Chondrocyte (in vitro differentiated cells): ENCODE measurements at regions not wholly inside any gene's neighbourhood (a gene's known extent, or its start where the extent isn't known, plus 50 kb on each side); places are given as distances from the start of the nearest gene placed in this dataset.
A peak's percentile ranks its signal among the peaks of the same experiment; 100 is the strongest.

Source experiments
- DNase-seq: peaks from one replicate; pipeline ENCODE4 v3.0.0; 2021; ENCODE audit warnings: mixed read lengths, low spot score
- H3K27ac Mint-ChIP-seq: one replicate; pipeline ENCODE4 v1.8.0; 2021; ENCODE audit warnings: mild to moderate bottlenecking, moderate library complexity, mixed read lengths; ENCODE audit not compliant: unreplicated experiment
- H3K27me3 Mint-ChIP-seq: 2 replicates; pipeline ENCODE4 v1.8.0; 2021; ENCODE audit warnings: low read depth, mixed read lengths
- H3K36me3 Mint-ChIP-seq: 2 replicates; pipeline ENCODE4 v1.8.0; 2021; ENCODE audit warnings: low read depth, mixed read lengths
- H3K4me1 Mint-ChIP-seq: 2 replicates; pipeline ENCODE4 v1.8.0; 2021; ENCODE audit warnings: low read depth, mild to moderate bottlenecking, mixed read lengths
- H3K4me3 Mint-ChIP-seq: one replicate; pipeline ENCODE4 v1.8.0; 2021; ENCODE audit warnings: mild to moderate bottlenecking, moderate library complexity, mixed read lengths; ENCODE audit not compliant: unreplicated experiment
- H3K9me3 Mint-ChIP-seq: 2 replicates; pipeline ENCODE4 v1.8.0; 2021; ENCODE audit warnings: low read depth, mixed read lengths
- TF ChIP-seq, protein P1 (sequence below): fragments of 200-600 bp; sonication (generic); IDR thresholded peaks from 2 replicates; pipeline ENCODE4 v1.5.0; 2021; ENCODE audit warnings: antibody characterized with exemption, mild to moderate bottlenecking, moderate library complexity

DNA sequence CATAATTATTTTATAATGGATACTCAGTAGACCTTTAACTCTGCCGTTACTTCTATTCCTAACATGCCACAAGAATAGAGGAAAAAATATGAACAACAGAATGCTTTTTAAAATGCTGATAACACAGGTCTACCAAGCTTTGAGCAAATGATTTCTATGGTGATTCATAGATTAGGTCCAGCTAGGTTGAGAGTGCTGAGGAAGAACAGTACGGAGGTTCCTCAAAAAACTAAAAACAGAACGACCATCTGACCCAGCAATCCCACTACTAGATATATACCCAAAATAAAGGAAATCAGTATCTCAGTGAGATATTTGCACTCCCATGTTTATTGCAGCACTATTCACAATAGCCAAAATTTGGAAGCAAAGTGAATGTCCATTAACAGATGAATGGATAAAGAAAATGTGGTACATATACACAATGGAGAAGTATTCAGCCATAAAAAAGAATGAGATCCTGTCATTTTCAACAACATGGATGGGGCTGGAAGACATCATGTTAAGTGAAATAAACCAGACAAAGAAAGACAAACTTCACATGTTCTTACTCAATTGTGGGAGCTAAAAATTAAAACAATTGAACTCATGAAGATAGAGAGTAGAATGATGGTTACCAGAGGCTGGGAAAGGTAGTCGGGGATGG, 111.6 kb upstream of the SERTAD2 start:
- Mint-ChIP-seq H3K9me3 (no peaks in the 10 kb centered on the region), H3K36me3 (no peaks in the 10 kb centered on the region), H3K27ac (no peak overlapping the region), H3K4me3 (no peak overlapping the region), H3K27me3 (no peaks in the 10 kb centered on the region), H3K4me1 (peaks cover 24% of the 10 kb centered on the region)
- DNase-seq, result no peak
- TF ChIP-seq, protein P1, sequence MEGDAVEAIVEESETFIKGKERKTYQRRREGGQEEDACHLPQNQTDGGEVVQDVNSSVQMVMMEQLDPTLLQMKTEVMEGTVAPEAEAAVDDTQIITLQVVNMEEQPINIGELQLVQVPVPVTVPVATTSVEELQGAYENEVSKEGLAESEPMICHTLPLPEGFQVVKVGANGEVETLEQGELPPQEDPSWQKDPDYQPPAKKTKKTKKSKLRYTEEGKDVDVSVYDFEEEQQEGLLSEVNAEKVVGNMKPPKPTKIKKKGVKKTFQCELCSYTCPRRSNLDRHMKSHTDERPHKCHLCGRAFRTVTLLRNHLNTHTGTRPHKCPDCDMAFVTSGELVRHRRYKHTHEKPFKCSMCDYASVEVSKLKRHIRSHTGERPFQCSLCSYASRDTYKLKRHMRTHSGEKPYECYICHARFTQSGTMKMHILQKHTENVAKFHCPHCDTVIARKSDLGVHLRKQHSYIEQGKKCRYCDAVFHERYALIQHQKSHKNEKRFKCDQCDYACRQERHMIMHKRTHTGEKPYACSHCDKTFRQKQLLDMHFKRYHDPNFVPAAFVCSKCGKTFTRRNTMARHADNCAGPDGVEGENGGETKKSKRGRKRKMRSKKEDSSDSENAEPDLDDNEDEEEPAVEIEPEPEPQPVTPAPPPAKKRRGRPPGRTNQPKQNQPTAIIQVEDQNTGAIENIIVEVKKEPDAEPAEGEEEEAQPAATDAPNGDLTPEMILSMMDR, result no peak

DNA sequence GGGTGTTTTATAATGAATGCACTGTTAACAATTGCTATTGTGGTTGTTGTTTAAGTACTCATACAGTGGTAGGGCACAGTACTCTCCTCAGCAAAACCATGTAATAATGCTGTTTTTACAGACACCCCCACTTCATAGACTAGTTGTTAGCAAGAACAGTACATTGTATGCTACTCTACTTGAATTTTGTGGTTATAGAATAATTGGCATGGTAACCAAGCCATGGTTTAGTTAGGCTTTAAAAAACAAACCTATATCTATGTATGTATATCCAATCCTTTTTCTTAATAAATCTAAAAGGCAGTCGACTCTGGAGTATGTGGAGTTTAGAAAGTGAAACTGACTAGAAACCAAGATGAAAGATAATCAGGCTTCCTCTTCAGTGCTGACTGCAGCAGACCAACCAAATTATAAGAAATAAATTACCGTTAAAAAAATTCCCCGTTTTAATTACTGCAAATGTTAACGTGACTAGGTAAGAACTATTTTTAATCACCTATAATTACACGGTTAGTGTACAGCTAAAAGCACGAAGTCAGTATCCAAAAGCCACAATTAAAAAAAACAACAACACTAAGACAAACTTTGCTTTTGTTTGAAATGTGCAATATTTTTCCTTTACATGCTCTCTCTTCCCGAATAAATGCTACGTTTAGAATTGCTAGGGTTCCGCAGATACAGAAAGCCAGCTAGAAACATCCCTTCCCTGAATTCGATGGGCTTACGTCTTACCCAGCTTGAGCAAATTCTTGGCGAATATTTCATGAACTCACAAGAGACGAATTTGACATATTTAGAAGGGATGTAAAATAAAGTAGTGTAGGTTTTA, 113.3 kb upstream of the SERTAD2 start:
- peak overlapping the region; percentile 97 for H3K27ac Mint-ChIP-seq
- H3K4me3 Mint-ChIP-seq, result peak overlapping the region; percentile 82
- TF ChIP-seq, protein P1, result no peak
- no peak for DNase-seq
- H3K36me3 Mint-ChIP-seq, result no peaks in the 10 kb centered on the region
- H3K4me1 Mint-ChIP-seq, result peaks cover 29% of the 10 kb centered on the region
- H3K27me3 Mint-ChIP-seq, result no peaks in the 10 kb centered on the region
- H3K9me3 Mint-ChIP-seq, result no peaks in the 10 kb centered on the region

DNA sequence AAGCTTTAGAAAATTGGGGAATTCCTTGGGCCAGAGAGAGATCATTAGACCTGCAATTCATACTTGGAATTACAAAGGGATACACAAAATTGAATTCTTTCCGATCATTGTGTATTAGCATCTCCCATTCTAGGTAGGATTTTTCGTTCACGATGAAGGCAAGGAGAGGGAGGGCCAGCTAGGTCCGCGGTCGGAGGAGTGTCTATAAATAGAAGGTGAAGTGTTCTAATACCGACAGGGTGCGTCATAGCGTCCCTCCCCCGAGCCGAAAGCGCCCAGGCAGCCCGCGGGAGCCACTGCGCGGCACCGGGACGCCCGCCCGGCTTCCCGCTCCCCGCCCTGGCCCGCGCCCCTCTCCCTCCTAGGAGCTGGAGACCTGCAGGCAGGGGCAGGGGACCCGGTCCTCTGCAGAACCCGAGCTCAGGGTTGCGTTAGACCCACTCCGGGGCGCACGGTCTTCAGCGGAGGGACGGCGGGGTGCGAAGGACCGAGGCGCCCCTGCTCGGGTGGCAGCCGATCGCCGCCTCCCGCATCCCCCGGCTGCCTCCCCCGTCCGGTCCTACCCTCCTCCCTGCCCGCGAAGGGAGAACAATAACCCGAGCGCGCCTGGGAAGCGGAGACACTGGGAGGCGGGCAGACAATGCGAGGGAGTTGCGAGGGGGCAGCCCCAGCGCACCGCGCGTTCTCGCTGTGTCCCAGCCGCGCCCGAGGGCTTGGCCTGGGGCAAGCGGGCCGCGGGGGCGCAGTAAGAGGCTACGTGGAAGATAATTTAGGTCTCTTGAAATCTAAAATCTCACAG, 114.2 kb upstream of the SERTAD2 start:
- Mint-ChIP-seq H3K36me3 (no peaks in the 10 kb centered on the region), H3K27ac (peak overlapping the region; percentile 97), H3K4me3 (peak overlapping the region; percentile 82), H3K27me3 (no peaks in the 10 kb centered on the region), H3K4me1 (peaks cover 29% of the 10 kb centered on the region), H3K9me3 (no peaks in the 10 kb centered on the region)
- DNase-seq, result peak; percentile 95
- TF ChIP-seq, protein P1, result peak; percentile 45

DNA sequence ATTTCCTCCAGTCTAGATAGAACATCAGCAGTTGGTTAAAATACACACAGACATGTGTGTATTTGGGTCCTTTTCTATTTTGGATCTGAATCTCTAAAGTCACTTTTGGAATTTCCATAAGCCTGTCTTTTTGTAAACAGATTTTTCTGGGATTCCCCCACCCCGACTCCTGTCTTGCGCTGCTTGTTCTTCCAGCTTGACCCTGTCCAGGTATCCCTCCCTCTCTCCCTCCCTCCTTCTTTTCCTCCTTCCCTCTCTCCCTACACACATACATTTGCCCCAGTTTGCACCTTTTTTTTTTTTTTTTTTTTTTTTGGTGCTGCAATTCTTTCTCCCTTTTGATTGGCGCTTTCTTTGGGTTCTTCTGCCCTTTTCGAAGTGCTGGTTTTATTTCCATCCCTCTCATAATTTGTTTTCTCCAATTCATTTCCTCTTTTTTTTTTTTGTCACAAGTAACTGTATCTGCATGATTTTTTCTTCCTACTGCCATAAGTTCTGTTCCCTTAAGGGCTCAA, 114.8 kb upstream of the SERTAD2 start:
- Mint-ChIP-seq H3K36me3 (no peaks in the 10 kb centered on the region), H3K9me3 (no peaks in the 10 kb centered on the region)

More for the DNA sequence above, 114.8 kb upstream of the SERTAD2 start:
- Mint-ChIP-seq H3K27ac (peak overlapping the region; percentile 85), H3K4me1 (peaks cover 29% of the 10 kb centered on the region), H3K27me3 (no peaks in the 10 kb centered on the region), H3K4me3 (peak overlapping the region; percentile 82)
- TF ChIP-seq, protein P1, result no peak
- DNase-seq, result no peak
